NCI-H1417 treated with DMSO at 0.1 percent for 48 hours (cell line): ENCODE measurements at regions not wholly inside any gene's neighbourhood (a gene's known extent, or its start where the extent isn't known, plus 50 kb on each side); places are given as distances from the start of the nearest gene placed in this dataset.

Experiments
- DNase-seq: peaks from one replicate; lab custom pipeline; 2025; lab: John Stamatoyannopoulos, UW

- DNase-seq, result no peak
These were observed 133.9 kb downstream of the UCHL1 start for GRCh38 chr4:41390661-41391060.

DNA sequence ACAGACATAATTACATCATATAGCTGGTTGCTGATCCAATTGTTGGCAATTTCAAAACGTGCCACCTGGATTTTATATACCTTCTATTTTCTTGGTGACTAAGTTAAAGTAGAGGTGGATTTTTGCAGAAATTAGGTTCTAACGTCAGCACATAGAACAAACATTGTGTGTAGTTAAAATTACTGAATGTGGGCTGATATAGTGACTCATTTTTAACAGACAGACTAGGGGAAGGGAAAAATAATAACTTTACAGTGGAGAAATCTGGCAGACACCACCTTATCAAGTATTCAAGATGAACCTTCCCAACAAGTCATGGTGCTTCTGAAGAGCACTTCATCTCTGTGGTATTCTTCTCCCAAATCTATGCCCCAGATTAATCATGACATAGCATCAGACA, 134.5 kb downstream of the UCHL1 start:
- DNase-seq, result no peak

DNA sequence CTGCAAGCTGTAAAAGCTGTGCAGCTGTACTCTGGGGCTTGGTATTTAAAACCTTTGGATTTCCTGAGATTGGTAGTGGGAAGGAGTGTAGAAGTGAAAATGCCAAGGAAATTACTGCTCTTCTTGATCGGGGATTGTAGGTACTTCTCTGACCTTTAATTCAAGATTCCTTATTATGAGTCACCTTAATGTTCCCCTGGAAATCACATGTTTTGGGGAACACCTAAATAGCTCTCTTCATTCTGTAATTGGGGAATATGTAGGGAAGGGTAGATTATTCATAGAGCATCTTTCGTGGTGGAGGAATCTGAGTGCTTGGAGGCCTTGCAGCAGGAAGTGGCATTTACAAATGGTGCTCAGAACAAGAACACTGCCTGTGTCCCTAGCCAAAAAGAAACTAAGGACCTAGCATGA, 137.8 kb downstream of the UCHL1 start:
- no peak for DNase-seq

DNA sequence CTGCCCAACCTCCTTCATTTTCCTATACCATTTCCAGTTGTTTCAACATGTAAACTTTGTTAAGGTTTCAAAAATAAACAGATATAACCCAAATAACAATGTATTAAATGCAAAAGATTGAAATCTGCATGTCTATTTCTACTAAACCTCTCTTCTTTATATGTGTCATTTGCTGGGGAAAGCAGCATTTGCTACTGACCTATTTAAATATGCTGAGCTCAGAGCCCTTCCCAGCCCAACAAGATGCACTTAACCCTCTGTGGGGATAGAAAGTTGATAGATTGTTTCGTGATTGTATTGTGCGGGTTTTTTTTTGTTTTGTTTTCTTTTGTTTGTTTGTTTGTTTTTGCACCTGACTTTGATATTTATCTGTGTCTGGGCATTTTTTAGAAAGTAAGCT, 139.5 kb downstream of the UCHL1 start:
- DNase-seq, result no peak

- DNase-seq, result no peak
These were observed 140.1 kb downstream of the UCHL1 start for GRCh38 chr4:41396869-41397268.

- no peak for DNase-seq
These were observed 138.7 kb upstream of the LIMCH1 start for GRCh38 chr4:41399231-41399630.

GRCh38 chr4:41400296-41400695, 137.7 kb upstream of the LIMCH1 start:
- no peak for DNase-seq

- DNase-seq, result no peak
These were observed 132.4 kb upstream of the LIMCH1 start for GRCh38 chr4:41405464-41406112.

GRCh38 chr4:41406113-41406516, 131.8 kb upstream of the LIMCH1 start:
- DNase-seq, result no peak

- no peak for DNase-seq
These were observed 129.8 kb upstream of the LIMCH1 start for GRCh38 chr4:41408150-41408549.

- DNase-seq, result no peak
These were observed 128.9 kb upstream of the LIMCH1 start for GRCh38 chr4:41408859-41409593.

- no peak for DNase-seq
These were observed 128.4 kb upstream of the LIMCH1 start for GRCh38 chr4:41409594-41409895.

DNA sequence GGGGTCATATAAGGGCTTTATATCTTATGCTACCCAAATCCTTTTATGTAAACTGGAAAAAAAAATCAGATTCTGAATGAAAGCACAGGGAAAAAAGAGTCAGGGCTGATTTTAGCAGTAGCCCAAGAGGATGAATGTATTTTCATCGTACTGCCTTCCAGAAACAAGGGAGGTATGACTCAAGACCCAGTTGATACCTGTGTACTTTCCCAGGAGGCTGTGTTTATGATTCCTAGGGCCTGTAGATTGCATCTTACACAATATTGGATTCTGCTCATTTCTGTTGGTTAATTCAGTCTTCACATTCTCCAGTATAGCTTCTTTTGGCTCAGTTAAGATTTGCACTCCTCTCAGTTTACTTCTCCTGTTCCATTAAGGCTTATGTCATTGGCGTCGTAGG, 127.9 kb upstream of the LIMCH1 start:
- no peak for DNase-seq

DNA sequence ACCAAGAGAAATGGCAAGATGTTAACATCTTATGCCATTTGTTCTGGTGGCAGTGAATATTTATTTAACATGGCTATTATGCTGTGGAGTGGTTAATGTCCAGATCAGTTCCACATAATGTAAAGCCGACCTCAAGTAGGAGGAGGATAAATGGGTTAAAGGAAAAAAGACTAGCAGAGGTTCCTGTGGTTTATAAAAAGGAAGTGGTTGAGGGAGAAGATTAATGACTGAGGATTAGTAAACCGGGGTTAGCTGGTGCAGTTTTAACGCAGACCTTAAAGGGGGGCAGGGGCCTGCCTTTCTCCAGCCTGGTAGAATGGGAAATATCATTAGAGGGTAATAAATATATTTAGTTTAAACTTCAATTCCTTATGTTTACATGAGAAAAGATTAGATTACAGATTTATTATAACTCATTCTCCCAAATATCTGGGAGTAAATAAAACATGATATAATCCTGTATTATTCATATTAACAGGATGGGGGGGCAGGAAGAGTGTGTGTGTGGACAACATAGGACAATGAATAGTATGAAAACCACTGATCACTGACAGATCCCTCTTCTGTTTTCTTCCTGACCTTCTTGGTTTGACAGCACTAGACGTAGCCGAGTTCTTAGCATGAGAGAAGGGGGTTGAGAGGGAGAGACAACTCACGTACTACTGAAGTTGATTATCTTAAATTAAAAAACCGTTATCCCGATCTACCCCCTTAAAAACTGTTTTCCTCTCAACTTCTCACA, 124.1 kb upstream of the LIMCH1 start:
- DNase-seq, result no peak

DNA sequence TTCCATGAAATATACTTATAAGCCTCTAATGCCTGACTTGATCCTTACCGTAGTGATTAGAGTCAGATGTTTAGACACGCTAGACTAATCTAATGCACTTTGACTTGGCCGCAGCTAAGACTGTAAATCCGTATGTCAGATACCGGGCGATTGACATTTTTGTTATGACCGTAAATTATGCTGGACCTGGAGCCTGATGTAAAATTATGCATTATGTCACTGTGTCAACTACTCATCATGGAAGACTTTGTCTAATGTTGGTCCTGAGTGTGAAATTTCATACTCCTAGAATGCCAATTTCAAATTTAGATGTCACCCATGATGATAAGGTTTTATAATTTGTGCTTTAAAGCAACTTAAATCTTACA, 123.6 kb upstream of the LIMCH1 start:
- no peak for DNase-seq

- no peak for DNase-seq
These were observed 119.5 kb upstream of the LIMCH1 start for GRCh38 chr4:41418444-41418843.

GRCh38 chr4:41420541-41420940, 117.4 kb upstream of the LIMCH1 start:
- no peak for DNase-seq

DNA sequence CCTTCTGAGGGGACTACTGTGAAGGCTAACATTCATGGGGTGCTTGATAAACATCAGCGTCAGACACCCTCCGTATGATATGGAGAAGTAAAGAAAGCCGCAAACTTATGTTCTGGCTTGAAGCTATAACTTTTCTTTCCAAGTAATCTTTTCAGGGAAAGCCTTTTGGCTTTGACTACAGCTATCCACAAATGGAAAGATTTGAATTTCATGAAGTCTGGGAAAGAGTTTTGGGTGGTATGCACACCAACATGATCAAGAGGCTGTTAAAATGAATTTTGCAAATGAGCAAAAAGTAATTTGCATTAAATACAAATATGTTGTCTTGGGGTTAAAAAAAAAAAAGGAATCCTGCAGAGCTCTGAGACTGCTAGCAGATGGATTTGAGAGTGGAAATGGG, 114.8 kb upstream of the LIMCH1 start:
- no peak for DNase-seq

- DNase-seq, result no peak
These were observed 113.4 kb upstream of the LIMCH1 start for GRCh38 chr4:41424522-41424921.

DNA sequence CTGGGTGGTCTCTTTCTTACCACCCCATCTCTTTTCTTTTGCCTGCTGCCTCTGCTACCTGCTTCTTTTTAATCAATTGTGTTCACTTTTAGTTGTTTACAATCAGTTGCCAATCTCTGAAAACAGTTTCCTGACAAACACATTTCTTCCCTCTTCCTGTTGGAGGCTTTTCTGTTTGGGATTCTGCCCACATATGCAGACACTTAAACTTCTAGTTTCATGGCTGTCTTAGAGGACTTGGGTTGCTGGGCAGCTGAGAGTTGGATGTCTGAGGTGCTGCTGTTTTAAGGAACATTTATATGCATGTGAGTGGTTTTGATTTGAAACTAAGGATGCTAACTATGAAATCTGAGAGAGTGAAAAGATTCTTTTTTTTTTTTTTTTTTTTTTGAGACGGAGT, 112.3 kb upstream of the LIMCH1 start:
- DNase-seq, result no peak

DNA sequence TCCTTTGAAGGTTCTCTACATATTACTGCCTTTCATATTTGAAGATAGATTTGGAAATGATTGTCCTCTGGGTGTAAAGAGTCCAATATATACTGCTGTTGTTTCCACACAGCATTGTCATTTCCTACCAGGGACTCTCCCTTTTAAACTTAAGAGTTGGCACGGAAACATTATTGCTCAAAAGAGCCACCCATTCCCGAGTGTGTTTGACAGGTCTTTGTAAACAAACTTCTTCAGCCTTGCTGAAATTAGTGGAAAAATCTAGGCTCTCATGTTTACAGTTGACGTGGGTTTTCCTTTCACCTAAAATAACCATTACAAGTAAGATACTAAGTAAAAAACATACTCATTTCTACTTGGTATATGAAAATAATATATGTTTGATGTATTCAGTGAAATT, 111.4 kb upstream of the LIMCH1 start:
- DNase-seq, result no peak

DNA sequence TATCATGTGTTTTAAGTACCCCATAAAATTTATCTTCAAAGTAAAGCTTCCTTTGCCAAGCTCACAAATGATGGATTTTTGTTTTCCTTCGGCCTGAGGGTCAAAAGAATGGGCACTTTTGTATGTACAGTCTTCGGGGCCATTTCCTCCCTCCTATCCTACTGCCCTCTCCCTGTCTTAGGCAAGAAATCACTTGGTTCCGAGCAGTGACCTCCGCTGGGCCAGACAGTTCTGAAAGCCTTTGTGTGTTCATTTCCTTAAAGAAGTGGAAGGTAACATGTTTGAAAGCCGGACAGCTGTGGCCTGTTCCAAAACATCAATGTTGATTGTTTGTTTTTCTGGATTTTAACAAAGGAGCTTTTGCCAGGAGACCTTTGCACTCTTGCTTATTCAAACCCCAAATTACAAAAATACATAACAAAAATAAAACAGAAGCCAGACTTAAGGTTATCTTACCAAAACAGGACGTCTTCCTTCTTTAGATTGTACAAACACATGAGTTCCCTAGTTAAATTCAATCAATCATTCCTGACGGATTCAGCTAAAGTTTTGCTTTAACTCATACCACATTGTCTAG, 110.6 kb upstream of the LIMCH1 start:
- no peak for DNase-seq

DNA sequence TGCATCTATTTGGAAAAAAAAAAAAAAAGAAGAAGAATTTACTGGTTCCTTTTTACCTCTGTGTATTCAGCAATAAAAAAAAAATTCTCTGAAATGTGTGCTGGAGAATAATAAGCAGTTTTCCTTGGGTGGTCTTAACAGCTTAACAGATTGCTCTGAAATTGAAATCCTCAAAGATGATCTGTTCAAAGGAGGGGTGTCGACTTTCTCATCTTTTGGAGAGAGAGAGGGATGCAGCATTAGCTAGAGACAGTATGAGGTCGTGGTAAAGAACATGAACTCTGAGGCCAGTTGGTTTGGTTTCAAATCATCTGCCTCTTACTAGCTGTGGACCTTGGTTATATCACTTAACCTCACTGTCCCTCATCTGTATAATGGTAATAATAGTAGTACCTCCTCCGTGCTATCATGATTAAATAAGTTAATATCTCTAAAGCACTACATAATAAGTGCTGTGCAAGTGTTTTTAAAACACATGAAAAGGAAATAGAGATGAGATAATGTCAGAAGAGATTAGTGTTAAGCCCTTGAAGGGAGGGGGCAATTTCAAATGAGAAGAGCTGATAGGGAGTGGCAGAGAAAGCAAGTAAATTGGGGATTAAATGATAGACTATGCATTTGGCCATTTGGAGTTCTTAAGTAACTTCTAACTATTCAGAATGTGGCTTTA, 109.9 kb upstream of the LIMCH1 start:
- DNase-seq, result no peak
